GM12878 (cell line): ENCODE measurements at regions not wholly inside any gene's neighbourhood (a gene's known extent, or its start where the extent isn't known, plus 50 kb on each side); places are given as distances from the start of the nearest gene placed in this dataset.

ENCODE experiments used
- ATAC-seq: fragments of 200-7000 bp; cut with Tn5 transposase; 3 replicates; pipeline ENCODE4 v1.9.1; 2020; ENCODE audit warnings: mild to moderate bottlenecking, moderate library complexity
- BruUV-seq: library from RNA; stranded (reverse); fragments of 400-500 nt; replicated peaks from 2 replicates; lab custom pipeline; 2021; lab: Mats Ljungman, UMichigan
- CTCF ChIA-PET: fragments of 300-600 bp; sonication (Branson Sonifier 250); formaldehyde crosslinking; extraction: SDS; loops from one replicate; lab custom pipeline; 2021; ENCODE audit warnings: inconsistent platforms; lab: Yijun Ruan, JAX
- POLR2A ChIA-PET: fragments of 350-600 bp; formaldehyde crosslinking; extraction: SDS; loops from one replicate; lab custom pipeline; 2021; ENCODE audit warnings: inconsistent platforms; lab: Charles Lee
- RAD21 ChIA-PET: fragments of 300-600 bp; sonication (Branson Sonifier 250); formaldehyde crosslinking; loops from one replicate; lab custom pipeline; 2023; ENCODE audit warnings: antibody characterized with exemption; ENCODE audit not compliant: unreplicated experiment; lab: Charles Lee
- SMC1A ChIA-PET: fragments of 300-600 bp; sonication (Branson Sonifier 250); formaldehyde crosslinking; loops from one replicate; lab custom pipeline; 2023; ENCODE audit not compliant: unreplicated experiment, uncharacterized antibody; lab: Charles Lee
- DNase-seq: peaks from one replicate; pipeline ENCODE4 v3.0.0-alpha.2; 2011; ENCODE audit warnings: low read depth, low spot score
- FAIRE-seq: peaks from 3 replicates; lab custom pipeline; 2011; peaks lifted over from hg19 to GRCh38; lab: Jason Lieb, UNC
- H2AFZ ChIP-seq: 2 replicates; pipeline ENCODE4 v1.6.0; 2011; ENCODE audit warnings: low read depth, low read length, control low read depth; ENCODE audit not compliant: control insufficient read depth
- H3K27ac ChIP-seq: 2 replicates; pipeline ENCODE4 v1.5.1; 2011; ENCODE audit warnings: control low read depth; ENCODE audit not compliant: control insufficient read depth, insufficient read depth
- H3K27me3 ChIP-seq, 2 experiments: replicated peaks in 1 of 2; 2 replicates each; pipeline versions ENCODE4 v1.6.0 to v1.6.1; 2011; ENCODE audit warnings: low read length in 1 of 2; ENCODE audit not compliant: control insufficient read depth in 2 of 2, insufficient read depth in 2 of 2
- H3K36me3 ChIP-seq, 2 experiments: 2 replicates each; pipeline ENCODE4 v1.5.1; 2011; ENCODE audit warnings: low read length in 1 of 2; ENCODE audit not compliant: control insufficient read depth in 2 of 2, insufficient read depth in 2 of 2
- H3K4me1 ChIP-seq: 2 replicates; pipeline ENCODE4 v1.6.1; 2011; ENCODE audit warnings: mild to moderate bottlenecking, low read length, moderate library complexity, mixed read lengths; ENCODE audit not compliant: control insufficient read depth, insufficient read depth
- H3K4me2 ChIP-seq: 2 replicates; pipeline ENCODE4 v1.6.0; 2011; ENCODE audit warnings: control low read depth; ENCODE audit not compliant: control insufficient read depth, insufficient read depth
- H3K4me3 ChIP-seq: fragments of 200-600 bp; sonication (generic); 2 replicates; pipeline ENCODE4 v1.5.1; 2016
- H3K79me2 ChIP-seq: 2 replicates; pipeline ENCODE4 v1.6.0; 2011; ENCODE audit warnings: low read length; ENCODE audit not compliant: control insufficient read depth, insufficient read depth
- H3K9ac ChIP-seq: 2 replicates; pipeline ENCODE4 v1.8.0; 2011; ENCODE audit warnings: low read length, control low read depth, mixed read lengths; ENCODE audit not compliant: control insufficient read depth, insufficient read depth
- H3K9me3 ChIP-seq: replicated peaks from 3 replicates; pipeline ENCODE4 v1.5.1; 2011; ENCODE audit warnings: mild to moderate bottlenecking, low read length; ENCODE audit not compliant: control insufficient read depth, insufficient read depth
- H4K20me1 ChIP-seq: 2 replicates; pipeline ENCODE4 v1.6.0; 2011; ENCODE audit not compliant: control insufficient read depth, insufficient read depth
- BACH1 ChIP-seq: fragments of 450-650 bp; IDR thresholded peaks from 2 replicates; pipeline ENCODE4 v1.6.1; 2017; ENCODE audit warnings: mild to moderate bottlenecking, borderline replicate concordance
- CBX5 ChIP-seq: sonication (generic); IDR thresholded peaks from 2 replicates; pipeline ENCODE4 v1.6.1; 2016; ENCODE audit warnings: low read depth, moderate library complexity, mild to moderate bottlenecking, inconsistent platforms
- CREM ChIP-seq: IDR thresholded peaks from 2 replicates; pipeline ENCODE4 v1.6.1; 2014; ENCODE audit warnings: antibody characterized with exemption, low read depth
- FOS ChIP-seq: IDR thresholded peaks from 3 replicates; pipeline ENCODE4 v1.6.1; 2011; ENCODE audit warnings: borderline replicate concordance; ENCODE audit not compliant: insufficient read length; ENCODE audit errors: extremely low read depth
- FOXM1 ChIP-seq: IDR thresholded peaks from 2 replicates; pipeline ENCODE4 v1.6.1; 2012; ENCODE audit warnings: low read depth, mild to moderate bottlenecking, inconsistent platforms, low read length, moderate library complexity
- IRF4 ChIP-seq: IDR thresholded peaks from 2 replicates; pipeline ENCODE4 v1.6.1; 2011; ENCODE audit warnings: low read depth, low read length
- IRF5 ChIP-seq: fragments of 450-650 bp; IDR thresholded peaks from 2 replicates; pipeline ENCODE4 v1.6.1; 2017; ENCODE audit warnings: borderline replicate concordance
- MEF2B ChIP-seq: fragments of 450-650 bp; IDR thresholded peaks from 2 replicates; pipeline ENCODE4 v1.6.1; 2018; ENCODE audit warnings: mild to moderate bottlenecking, moderate library complexity; ENCODE audit not compliant: partially characterized antibody, poor library complexity, severe bottlenecking
- NFYB ChIP-seq: IDR thresholded peaks from 2 replicates; pipeline ENCODE4 v1.6.1; 2011; ENCODE audit warnings: low read depth, mild to moderate bottlenecking, low read length, improper control_type of control experiment, moderate library complexity; ENCODE audit not compliant: insufficient read depth
- NRF1 ChIP-seq: conservative IDR thresholded peaks from 2 replicates; pipeline ENCODE4 v1.6.1; 2011; ENCODE audit warnings: mild to moderate bottlenecking, low read depth, low read length, improper control_type of control experiment
- PML ChIP-seq: IDR thresholded peaks from 2 replicates; pipeline ENCODE4 v1.6.1; 2012; ENCODE audit warnings: low read length, inconsistent platforms
- RB1 ChIP-seq: fragments of 450-650 bp; formaldehyde crosslinking; IDR thresholded peaks from 2 replicates; pipeline ENCODE4 v1.6.1; 2017; ENCODE audit warnings: mild to moderate bottlenecking, borderline replicate concordance
- RELB ChIP-seq: fragments of 450-650 bp; IDR thresholded peaks from 2 replicates; pipeline ENCODE4 v1.6.1; 2017; ENCODE audit warnings: low read depth, mild to moderate bottlenecking, moderate library complexity
- SPI1 ChIP-seq: IDR thresholded peaks from 2 replicates; pipeline ENCODE4 v1.6.1; 2011; ENCODE audit warnings: low read depth, mild to moderate bottlenecking, low read length, moderate library complexity, borderline replicate concordance; ENCODE audit not compliant: insufficient read depth
- TAF1 ChIP-seq: IDR thresholded peaks from 2 replicates; pipeline ENCODE4 v1.6.1; 2011; ENCODE audit warnings: mild to moderate bottlenecking, low read depth, low read length, borderline replicate concordance
- TARDBP ChIP-seq: IDR thresholded peaks from 2 replicates; pipeline ENCODE4 v1.6.1; 2016; ENCODE audit warnings: borderline replicate concordance
- TCF12 ChIP-seq: IDR thresholded peaks from 2 replicates; pipeline ENCODE4 v1.6.1; 2011; ENCODE audit warnings: low read depth, mild to moderate bottlenecking, low read length
- USF2 ChIP-seq: IDR thresholded peaks from 2 replicates; pipeline ENCODE4 v1.6.1; 2011; ENCODE audit warnings: low read depth, low read length, improper control_type of control experiment, borderline replicate concordance
- ZSCAN29 ChIP-seq: fragments of 450-650 bp; IDR thresholded peaks from 2 replicates; pipeline ENCODE4 v1.6.1; 2017; ENCODE audit warnings: mild to moderate bottlenecking, moderate library complexity
- WGBS: methylation state at CpG from one replicate; pipeline ENCODE4 v1.1.6; 2016; ENCODE audit warnings: low lambda C conversion rate; ENCODE audit not compliant: insufficient replicate concordance, insufficient coverage; ENCODE audit errors: missing lambda C conversion rate; 5-methylcytosine and 5-hydroxymethylcytosine counted together
- in situ Hi-C: fragments of 300-500 bp; cut with MboI; formaldehyde crosslinking; loops from 9 replicates; pipeline ENCODE4 v1.14.3; 2018; ENCODE audit warnings: mixed read lengths
- intact Hi-C: fragments of 100-400 bp; cut with micrococcal nuclease; formaldehyde crosslinking; loops from one replicate; pipeline ENCODE4 v1.14.2; 2022; ENCODE audit not compliant: unreplicated experiment

- TF ChIP-seq RELB = no peak
- TF ChIP-seq NFYB = no peak
- TF ChIP-seq TAF1 = no peak
Measured at GRCh38 chr15:25181293-25182097, 226.7 kb downstream of the SNRPN start (continued).

- in situ Hi-C loops (loop anchor here (25.0 kb wide), 1 partner anchor 555 kb away; no protein-coding TSS in a partner anchor), intact Hi-C loops (no loop called here)
- H2AFZ ChIP-seq = no peak overlapping the region
- FAIRE-seq (no peak), ATAC-seq (no peak), DNase-seq (no peak)
- 44% methylated on average over 6 of the region's 6 CpGs for WGBS
- ChIA-PET POLR2A (no interaction called here), SMC1A (no interaction called here), CTCF (no interaction called here), RAD21 (no interaction called here)
- no peaks in the 10 kb centered on the region for H3K4me1 ChIP-seq
- no peak overlapping the region for H3K27ac ChIP-seq
- no peaks in the 10 kb centered on the region for H4K20me1 ChIP-seq
- H3K79me2 ChIP-seq = no peaks in the 10 kb centered on the region
- no peak overlapping the region for H3K4me3 ChIP-seq
- H3K9me3 ChIP-seq = no peaks in the 10 kb centered on the region; the same call in 2 of the 3 replicates
- H3K27me3 ChIP-seq = no peaks in the 10 kb centered on the region
- no peak overlapping the region for H3K4me2 ChIP-seq
- no peak overlapping the region for H3K9ac ChIP-seq
- no peaks in the 10 kb centered on the region for H3K36me3 ChIP-seq
- BruUV-seq = no TSS peak
- TF ChIP-seq NRF1 (no peak), USF2 (no peak), CREM (no peak), BACH1 (no peak), CBX5 (no peak), IRF5 (no peak), PML (no peak), FOS (no peak), TCF12 (no peak), IRF4 (no peak), ZSCAN29 (no peak), SPI1 (no peak), TARDBP (no peak), MEF2B (no peak), FOXM1 (no peak), RB1 (no peak)
Measured at GRCh38 chr15:25182098-25182478, 227.3 kb downstream of the SNRPN start.
